ENCODE measurements at regions not wholly inside any gene's neighbourhood (a gene's known extent, or its start where the extent isn't known, plus 50 kb on each side); places are given as distances from the start of the nearest gene placed in this dataset.

- no peak for DNase-seq (ENCODE audit: low read depth, low spot score)
- no peak overlapping the region for H3K4me3 ChIP-seq (ENCODE audit: low read length)
Measured at GRCh38 chr2:134109246-134109645, 144.6 kb upstream of the MGAT5 start.

- no peak for DNase-seq (ENCODE audit: low read depth, low spot score)
- no peak overlapping the region for H3K4me3 ChIP-seq (ENCODE audit: low read length)
Measured at GRCh38 chr2:134109725-134110124, 144.1 kb upstream of the MGAT5 start.

- no peak for DNase-seq (ENCODE audit: low read depth, low spot score)
- no peak overlapping the region for H3K4me3 ChIP-seq (ENCODE audit: low read length)
Measured at GRCh38 chr2:134110532-134110931, 143.3 kb upstream of the MGAT5 start.

- no peak overlapping the region for H3K4me3 ChIP-seq (ENCODE audit: low read length)
- no peak for DNase-seq (ENCODE audit: low read depth, low spot score)
Measured at GRCh38 chr2:134117676-134118075, 136.2 kb upstream of the MGAT5 start.

GRCh38 chr2:134118279-134119116 is 135.4 kb upstream of the MGAT5 start:
- H3K4me3 ChIP-seq (ENCODE audit: low read length): peak overlapping the region; percentile 73
- peak; percentile 87 for DNase-seq (ENCODE audit: low read depth, low spot score)

- H3K4me3 ChIP-seq (ENCODE audit: low read length): peak overlapping the region; percentile 73
- peak; percentile 70 for DNase-seq (ENCODE audit: low read depth, low spot score)
Measured at GRCh38 chr2:134119117-134119712, 134.7 kb upstream of the MGAT5 start.

GRCh38 chr2:134119713-134120405 is 134.0 kb upstream of the MGAT5 start:
- peak overlapping the region; percentile 73 for H3K4me3 ChIP-seq (ENCODE audit: low read length)
- DNase-seq (ENCODE audit: low read depth, low spot score): peak; percentile 81

GRCh38 chr2:134120406-134120732 is 133.5 kb upstream of the MGAT5 start:
- DNase-seq (ENCODE audit: low read depth, low spot score): no peak

GRCh38 chr2:134120733-134121630 is 132.9 kb upstream of the MGAT5 start:
- peak overlapping the region; percentile 73 for H3K4me3 ChIP-seq (ENCODE audit: low read length)
- DNase-seq (ENCODE audit: low read depth, low spot score): no peak

More at GRCh38 chr2:134120406-134120732, 133.5 kb upstream of the MGAT5 start:
- H3K4me3 ChIP-seq (ENCODE audit: low read length): peak overlapping the region; percentile 73

GRCh38 chr2:134122610-134123009 is 131.3 kb upstream of the MGAT5 start:
- no peak overlapping the region for H3K4me3 ChIP-seq (ENCODE audit: low read length)
- peak; percentile 42 for DNase-seq (ENCODE audit: low read depth, low spot score)

GRCh38 chr2:134123332-134123731 is 130.5 kb upstream of the MGAT5 start:
- H3K4me3 ChIP-seq (ENCODE audit: low read length): no peak overlapping the region
- no peak for DNase-seq (ENCODE audit: low read depth, low spot score)

- H3K4me3 ChIP-seq (ENCODE audit: low read length): no peak overlapping the region
- no peak for DNase-seq (ENCODE audit: low read depth, low spot score)
Measured at GRCh38 chr2:134124047-134124753, 129.7 kb upstream of the MGAT5 start.

- H3K4me3 ChIP-seq (ENCODE audit: low read length): no peak overlapping the region
- peak; percentile 55 for DNase-seq (ENCODE audit: low read depth, low spot score)
Measured at GRCh38 chr2:134127496-134127895, 126.4 kb upstream of the MGAT5 start.

GRCh38 chr2:134128746-134129145 is 125.1 kb upstream of the MGAT5 start:
- DNase-seq (ENCODE audit: low read depth, low spot score): no peak

GRCh38 chr2:134129900-134130537 is 123.9 kb upstream of the MGAT5 start:
- H3K4me3 ChIP-seq (ENCODE audit: low read length): no peak overlapping the region
- DNase-seq (ENCODE audit: low read depth, low spot score): no peak

More at GRCh38 chr2:134128746-134129145, 125.1 kb upstream of the MGAT5 start:
- H3K4me3 ChIP-seq (ENCODE audit: low read length): no peak overlapping the region

GRCh38 chr2:134131681-134132489 is 122.0 kb upstream of the MGAT5 start:
- H3K4me3 ChIP-seq (ENCODE audit: low read length): no peak overlapping the region
- no peak for DNase-seq (ENCODE audit: low read depth, low spot score)

GRCh38 chr2:134132490-134132857 is 121.4 kb upstream of the MGAT5 start:
- H3K4me3 ChIP-seq (ENCODE audit: low read length): no peak overlapping the region
- DNase-seq (ENCODE audit: low read depth, low spot score): no peak

All from Jurkat, Clone E6-1 (cell line).